ENCODE measurements at regions not wholly inside any gene's neighbourhood (a gene's known extent, or its start where the extent isn't known, plus 50 kb on each side); places are given as distances from the start of the nearest gene placed in this dataset.

DNA sequence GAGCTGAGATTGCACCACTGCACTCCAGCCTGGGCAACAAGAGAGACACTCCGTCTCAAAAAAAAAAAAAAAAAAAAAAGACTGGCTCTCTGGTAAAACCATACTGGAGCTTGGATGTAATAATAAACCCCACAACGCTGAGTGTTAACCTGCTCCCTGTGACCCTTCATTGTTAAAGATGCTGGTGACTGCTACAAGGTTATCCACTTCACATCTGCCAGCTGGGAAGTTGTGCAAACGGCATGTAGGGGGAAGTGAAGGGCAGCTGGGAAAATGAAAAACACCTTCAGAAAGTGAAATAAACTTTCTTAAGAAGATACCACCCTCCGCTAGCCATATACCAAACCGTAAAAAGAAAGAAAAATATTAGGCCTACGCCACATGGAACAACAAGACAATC, 131.0 kb upstream of the NUDT7 start:
- Histone ChIP-seq H3K4me1 (ENCODE audit: control insufficient read depth, insufficient read depth, low read length) (no peaks in the 10 kb centered on the region), H3K27me3 (ENCODE audit: control insufficient read depth in 1 of 2, insufficient read depth in 2 of 2, low read length in 2 of 2) (peaks cover 0 to 2% of the 10 kb centered on the region in 2 donors), H3K36me3 (ENCODE audit: control insufficient read depth in 2 of 2, insufficient read depth in 2 of 2, low read length in 2 of 2) (no peaks in the 10 kb centered on the region), H3K27ac (ENCODE audit: low read length) (no peak overlapping the region), H3K9ac (ENCODE audit: low read length in 2 of 2) (no peak overlapping the region), H3K4me3 (ENCODE audit: low read length in 2 of 2) (no peak overlapping the region), H3K9me3 (ENCODE audit: control insufficient read depth in 2 of 2, low read length in 2 of 2) (no peaks in the 10 kb centered on the region)

DNA sequence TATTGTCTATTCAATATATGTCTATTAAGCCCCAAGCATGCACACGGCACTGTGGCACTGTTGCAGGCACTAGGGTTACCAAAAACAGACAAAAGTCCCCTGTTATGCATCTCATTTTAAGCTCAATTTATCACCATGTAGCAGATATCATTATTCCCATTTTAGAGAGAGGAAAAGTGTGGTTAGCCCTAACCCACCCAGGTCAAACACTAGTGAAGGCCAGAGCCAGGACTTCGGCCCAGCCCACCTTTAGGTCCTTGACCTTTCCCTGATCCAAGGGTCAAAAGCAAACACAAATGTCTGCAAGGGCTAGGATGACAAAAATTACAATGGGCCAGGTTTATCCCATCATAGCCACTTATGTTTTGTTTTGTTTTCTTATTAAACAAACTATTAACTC, 130.3 kb upstream of the NUDT7 start:
- H3K4me1 ChIP-seq (ENCODE audit: control insufficient read depth, insufficient read depth, low read length): no peaks in the 10 kb centered on the region
- no peak overlapping the region for H3K9ac ChIP-seq (ENCODE audit: low read length in 2 of 2)
- no peaks in the 10 kb centered on the region for H3K9me3 ChIP-seq (ENCODE audit: control insufficient read depth in 2 of 2, low read length in 2 of 2)
- H3K27me3 ChIP-seq (ENCODE audit: control insufficient read depth in 1 of 2, insufficient read depth in 2 of 2, low read length in 2 of 2): peaks cover 0 to 2% of the 10 kb centered on the region in 2 donors
- no peaks in the 10 kb centered on the region for H3K36me3 ChIP-seq (ENCODE audit: control insufficient read depth in 2 of 2, insufficient read depth in 2 of 2, low read length in 2 of 2)
- H3K4me3 ChIP-seq (ENCODE audit: low read length in 2 of 2): no peak overlapping the region
- H3K27ac ChIP-seq (ENCODE audit: low read length): no peak overlapping the region

DNA sequence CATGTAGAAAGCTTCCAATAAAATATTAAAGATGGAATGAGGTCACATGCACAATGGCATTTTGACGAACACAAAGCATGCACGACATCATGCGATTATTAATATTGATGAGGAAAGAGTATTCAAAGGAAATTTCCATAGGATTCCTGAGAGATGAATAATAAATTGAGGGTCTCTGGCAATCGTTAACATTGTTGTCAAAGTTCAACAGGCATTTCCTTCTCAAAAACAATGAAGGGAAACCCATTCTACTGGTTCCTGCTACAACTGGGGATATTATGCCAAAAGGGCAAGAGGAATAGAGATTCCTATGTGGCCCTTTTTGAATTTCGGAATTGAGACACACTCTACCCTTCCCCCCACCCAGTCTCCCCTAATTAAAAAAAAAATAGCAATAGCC, 128.3 kb upstream of the NUDT7 start:
- no peaks in the 10 kb centered on the region for H3K36me3 ChIP-seq (ENCODE audit: control insufficient read depth in 2 of 2, insufficient read depth in 2 of 2, low read length in 2 of 2)
- no peak overlapping the region for H3K27ac ChIP-seq (ENCODE audit: low read length)
- no peaks in the 10 kb centered on the region for H3K4me1 ChIP-seq (ENCODE audit: control insufficient read depth, insufficient read depth, low read length)
- H3K4me3 ChIP-seq (ENCODE audit: low read length in 2 of 2): no peak overlapping the region
- H3K9ac ChIP-seq (ENCODE audit: low read length in 2 of 2): no peak overlapping the region
- H3K9me3 ChIP-seq (ENCODE audit: control insufficient read depth in 2 of 2, low read length in 2 of 2): no peaks in the 10 kb centered on the region
- no peaks in the 10 kb centered on the region for H3K27me3 ChIP-seq (ENCODE audit: control insufficient read depth in 1 of 2, insufficient read depth in 2 of 2, low read length in 2 of 2)

DNA sequence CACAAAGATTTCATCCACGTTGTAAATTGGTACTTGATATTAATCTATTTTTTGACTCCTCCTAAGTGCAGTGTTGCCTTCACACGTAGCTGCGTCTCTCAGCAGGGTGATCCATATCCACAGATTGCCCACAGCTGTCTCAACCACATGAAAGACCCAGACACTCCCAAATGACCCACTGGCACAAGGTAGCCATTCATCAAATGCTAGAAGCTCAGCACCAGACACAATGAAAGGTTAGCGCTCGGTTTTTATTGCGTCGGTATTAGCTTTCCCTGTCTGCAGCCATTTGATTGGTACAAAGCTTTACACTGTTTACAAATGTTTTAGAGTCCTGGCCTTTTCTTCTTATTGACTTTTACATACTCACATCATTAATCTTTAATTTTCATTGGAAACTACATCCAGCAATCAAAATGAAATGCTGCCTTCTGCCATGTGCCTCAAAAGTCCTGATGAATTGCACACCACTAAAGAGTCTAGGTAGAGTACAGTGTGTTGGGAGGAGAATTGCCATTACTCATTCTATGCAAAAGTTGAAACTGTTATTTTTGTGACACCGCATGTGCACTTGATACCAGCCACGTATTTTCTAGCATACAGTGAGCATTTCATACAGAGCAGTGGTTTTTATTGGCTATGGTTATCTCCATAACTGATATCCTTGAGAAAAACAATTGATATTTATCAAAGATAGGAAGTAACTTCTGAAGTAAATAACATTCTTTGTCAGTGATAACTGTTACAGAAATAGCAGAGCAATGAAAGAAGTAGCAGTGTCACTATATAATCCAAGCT, 127.3 kb upstream of the NUDT7 start:
- H3K27ac ChIP-seq (ENCODE audit: low read length): no peak overlapping the region
- H3K36me3 ChIP-seq (ENCODE audit: control insufficient read depth in 2 of 2, insufficient read depth in 2 of 2, low read length in 2 of 2): no peaks in the 10 kb centered on the region
- H3K9me3 ChIP-seq (ENCODE audit: control insufficient read depth in 2 of 2, low read length in 2 of 2): no peaks in the 10 kb centered on the region
- no peaks in the 10 kb centered on the region for H3K27me3 ChIP-seq (ENCODE audit: control insufficient read depth in 1 of 2, insufficient read depth in 2 of 2, low read length in 2 of 2)
- no peak overlapping the region for H3K9ac ChIP-seq (ENCODE audit: low read length in 2 of 2)
- no peak overlapping the region for H3K4me3 ChIP-seq (ENCODE audit: low read length in 2 of 2)
- H3K4me1 ChIP-seq (ENCODE audit: control insufficient read depth, insufficient read depth, low read length): no peaks in the 10 kb centered on the region

DNA sequence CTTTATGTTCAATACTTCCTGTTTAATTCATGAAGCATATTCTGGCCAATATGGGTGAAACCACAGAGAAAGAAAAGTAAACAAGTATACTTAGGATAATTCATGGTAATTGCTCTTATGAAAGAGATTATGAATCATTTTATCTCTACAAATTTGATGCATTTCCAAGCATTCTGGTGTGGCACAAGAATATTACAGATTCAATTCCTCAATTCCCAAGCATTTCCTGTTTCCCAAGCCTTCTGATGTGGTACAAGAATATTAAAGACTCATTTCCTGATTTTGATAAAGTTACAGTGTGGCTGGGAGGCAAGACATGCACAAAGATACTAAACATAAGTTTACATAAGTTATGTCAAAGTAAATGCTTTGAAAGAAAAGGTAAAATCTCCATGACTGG, 126.1 kb upstream of the NUDT7 start:
- Histone ChIP-seq H3K36me3 (ENCODE audit: control insufficient read depth in 2 of 2, insufficient read depth in 2 of 2, low read length in 2 of 2) (no peaks in the 10 kb centered on the region), H3K4me3 (ENCODE audit: low read length in 2 of 2) (no peak overlapping the region), H3K4me1 (ENCODE audit: control insufficient read depth, insufficient read depth, low read length) (no peaks in the 10 kb centered on the region), H3K27me3 (ENCODE audit: control insufficient read depth in 1 of 2, insufficient read depth in 2 of 2, low read length in 2 of 2) (no peaks in the 10 kb centered on the region), H3K9ac (ENCODE audit: low read length in 2 of 2) (no peak overlapping the region), H3K27ac (ENCODE audit: low read length) (no peak overlapping the region), H3K9me3 (ENCODE audit: control insufficient read depth in 2 of 2, low read length in 2 of 2) (no peaks in the 10 kb centered on the region)

DNA sequence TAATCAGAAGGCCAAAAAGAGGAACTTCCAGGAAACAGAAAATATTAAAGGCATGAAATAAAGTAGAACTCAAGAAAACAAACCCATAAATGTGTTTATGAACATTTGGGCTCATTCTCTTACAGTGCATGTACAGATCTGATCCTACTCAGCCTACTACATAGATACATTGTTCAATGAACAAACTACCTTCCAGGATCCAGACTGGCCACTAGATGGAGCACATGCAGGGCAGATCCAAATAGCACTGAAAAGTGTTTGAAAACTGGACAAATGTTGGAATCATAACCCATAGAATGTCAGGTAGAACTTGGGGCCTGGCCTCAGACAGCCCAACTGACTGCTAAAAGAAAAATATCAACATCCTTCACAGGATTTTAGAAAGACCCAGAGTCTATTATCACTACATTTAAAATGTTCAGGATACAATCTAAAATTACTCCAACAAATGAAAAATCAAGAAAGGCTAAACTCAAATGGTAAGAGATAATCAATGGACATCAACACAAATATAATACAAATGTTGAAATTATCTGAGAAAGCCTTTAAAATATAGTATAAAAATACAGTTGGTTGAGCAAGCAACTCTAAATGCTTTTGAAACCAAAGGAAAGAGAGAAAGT, 122.4 kb upstream of the NUDT7 start:
- Histone ChIP-seq H3K9ac (ENCODE audit: low read length in 2 of 2) (no peak overlapping the region), H3K27ac (ENCODE audit: low read length) (no peak overlapping the region), H3K36me3 (ENCODE audit: control insufficient read depth in 2 of 2, insufficient read depth in 2 of 2, low read length in 2 of 2) (no peaks in the 10 kb centered on the region), H3K9me3 (ENCODE audit: control insufficient read depth in 2 of 2, low read length in 2 of 2) (no peaks in the 10 kb centered on the region), H3K27me3 (ENCODE audit: control insufficient read depth in 1 of 2, insufficient read depth in 2 of 2, low read length in 2 of 2) (no peaks in the 10 kb centered on the region), H3K4me3 (ENCODE audit: low read length in 2 of 2) (no peak overlapping the region), H3K4me1 (ENCODE audit: control insufficient read depth, insufficient read depth, low read length) (peaks cover 3% of the 10 kb centered on the region)

DNA sequence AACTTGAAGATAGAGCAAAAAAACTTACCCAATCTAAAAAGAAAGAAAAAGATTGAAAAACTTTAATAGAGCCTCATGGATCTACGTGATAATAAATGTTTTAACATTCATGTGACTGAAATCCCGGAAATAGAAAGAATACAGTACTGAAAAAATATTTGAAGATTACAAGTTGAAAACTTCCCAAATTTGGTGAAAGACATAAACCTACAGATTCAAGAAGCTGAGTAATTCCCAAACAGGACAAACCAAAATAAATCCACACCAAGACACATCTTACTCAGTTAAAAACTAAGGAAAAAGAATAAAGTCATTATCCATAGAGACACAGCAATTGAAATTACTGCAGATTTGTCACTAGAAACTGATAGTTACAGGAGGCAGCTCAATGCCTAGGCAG, 121.8 kb upstream of the NUDT7 start:
- no peak overlapping the region for H3K4me3 ChIP-seq (ENCODE audit: low read length in 2 of 2)
- H3K4me1 ChIP-seq (ENCODE audit: control insufficient read depth, insufficient read depth, low read length): peaks cover 3% of the 10 kb centered on the region

DNA sequence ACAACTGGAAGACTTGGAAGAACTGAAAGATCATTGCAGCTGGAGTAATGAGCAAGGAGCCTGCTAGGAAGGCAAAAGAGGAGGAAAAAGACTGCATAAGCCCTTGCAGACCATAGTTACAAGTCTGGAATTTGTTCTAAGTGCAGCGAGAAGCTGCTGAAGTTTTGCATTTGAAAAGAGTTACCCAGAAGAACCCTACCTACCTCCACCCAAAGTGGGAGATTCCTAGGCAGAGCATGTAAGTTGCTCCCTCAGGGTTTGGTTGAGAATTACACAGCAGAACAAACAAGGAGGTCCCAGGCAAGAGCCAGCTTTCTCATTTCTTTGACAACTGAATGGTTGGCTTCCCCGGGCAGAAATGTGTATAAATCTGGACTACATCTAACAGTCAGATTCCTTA, 118.7 kb upstream of the NUDT7 start:
- H3K4me1 ChIP-seq (ENCODE audit: control insufficient read depth, insufficient read depth, low read length): peaks cover 3% of the 10 kb centered on the region
- no peaks in the 10 kb centered on the region for H3K27me3 ChIP-seq (ENCODE audit: control insufficient read depth in 1 of 2, insufficient read depth in 2 of 2, low read length in 2 of 2)
- no peaks in the 10 kb centered on the region for H3K9me3 ChIP-seq (ENCODE audit: control insufficient read depth in 2 of 2, low read length in 2 of 2)
- H3K36me3 ChIP-seq (ENCODE audit: control insufficient read depth in 2 of 2, insufficient read depth in 2 of 2, low read length in 2 of 2): no peaks in the 10 kb centered on the region
- no peak overlapping the region for H3K4me3 ChIP-seq (ENCODE audit: low read length in 2 of 2)
- H3K9ac ChIP-seq (ENCODE audit: low read length in 2 of 2): no peak overlapping the region
- H3K27ac ChIP-seq (ENCODE audit: low read length): no peak overlapping the region

More for the DNA sequence above, 121.8 kb upstream of the NUDT7 start:
- H3K9me3 ChIP-seq (ENCODE audit: control insufficient read depth in 2 of 2, low read length in 2 of 2): no peaks in the 10 kb centered on the region
- no peak overlapping the region for H3K27ac ChIP-seq (ENCODE audit: low read length)
- no peak overlapping the region for H3K9ac ChIP-seq (ENCODE audit: low read length in 2 of 2)
- H3K27me3 ChIP-seq (ENCODE audit: control insufficient read depth in 1 of 2, insufficient read depth in 2 of 2, low read length in 2 of 2): no peaks in the 10 kb centered on the region
- H3K36me3 ChIP-seq (ENCODE audit: control insufficient read depth in 2 of 2, insufficient read depth in 2 of 2, low read length in 2 of 2): no peaks in the 10 kb centered on the region

DNA sequence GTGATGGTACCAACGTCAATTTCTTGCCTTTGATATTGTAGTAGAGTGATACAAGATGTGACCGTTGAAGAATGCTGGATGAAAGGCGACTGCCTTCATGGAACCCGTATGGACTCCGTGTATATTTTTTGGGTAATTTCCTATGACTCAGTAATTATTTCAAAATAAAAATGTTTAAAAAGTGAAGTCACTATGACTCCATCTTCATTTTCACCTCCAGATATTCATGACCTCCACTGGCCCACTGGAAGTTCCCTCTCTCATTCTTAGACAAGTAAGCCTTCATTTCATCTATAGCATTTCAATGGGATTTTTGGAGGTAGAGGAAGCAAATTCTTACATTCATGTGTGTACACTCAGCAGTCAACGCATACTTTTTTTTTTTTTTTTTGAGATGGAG, 111.8 kb upstream of the NUDT7 start:
- no peak overlapping the region for H3K4me3 ChIP-seq (ENCODE audit: low read length in 2 of 2)
- no peaks in the 10 kb centered on the region for H3K27me3 ChIP-seq (ENCODE audit: control insufficient read depth in 1 of 2, insufficient read depth in 2 of 2, low read length in 2 of 2)
- no peaks in the 10 kb centered on the region for H3K36me3 ChIP-seq (ENCODE audit: control insufficient read depth in 2 of 2, insufficient read depth in 2 of 2, low read length in 2 of 2)
- peaks cover 0 to 5% of the 10 kb centered on the region in 2 donors for H3K9me3 ChIP-seq (ENCODE audit: control insufficient read depth in 2 of 2, low read length in 2 of 2)
- H3K9ac ChIP-seq (ENCODE audit: low read length in 2 of 2): no peak overlapping the region
- H3K27ac ChIP-seq (ENCODE audit: low read length): no peak overlapping the region
- H3K4me1 ChIP-seq (ENCODE audit: control insufficient read depth, insufficient read depth, low read length): no peaks in the 10 kb centered on the region

DNA sequence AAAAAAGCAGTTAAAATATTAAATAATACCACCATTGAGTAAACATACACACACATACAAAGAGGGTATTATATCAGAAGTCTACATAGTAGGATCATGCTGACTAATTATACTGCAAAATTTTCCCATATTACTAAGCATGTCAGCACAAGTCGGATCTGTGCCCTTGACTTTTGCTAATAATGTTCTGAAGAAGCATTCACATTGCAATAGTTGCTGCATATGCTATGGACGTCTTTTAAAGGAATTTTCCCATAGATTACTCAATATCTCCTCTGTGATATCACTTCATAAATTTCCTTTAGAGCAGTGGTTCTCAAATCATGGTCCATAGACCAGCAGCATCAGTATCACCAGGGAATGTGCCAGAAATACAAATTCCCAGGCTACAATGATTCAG, 110.9 kb upstream of the NUDT7 start:
- H3K9me3 ChIP-seq (ENCODE audit: control insufficient read depth in 2 of 2, low read length in 2 of 2): peaks cover 0 to 5% of the 10 kb centered on the region in 2 donors
- H3K36me3 ChIP-seq (ENCODE audit: control insufficient read depth in 2 of 2, insufficient read depth in 2 of 2, low read length in 2 of 2): no peaks in the 10 kb centered on the region
- no peaks in the 10 kb centered on the region for H3K27me3 ChIP-seq (ENCODE audit: control insufficient read depth in 1 of 2, insufficient read depth in 2 of 2, low read length in 2 of 2)
- no peaks in the 10 kb centered on the region for H3K4me1 ChIP-seq (ENCODE audit: control insufficient read depth, insufficient read depth, low read length)
- H3K4me3 ChIP-seq (ENCODE audit: low read length in 2 of 2): no peak overlapping the region
- H3K27ac ChIP-seq (ENCODE audit: low read length): no peak overlapping the region
- no peak overlapping the region for H3K9ac ChIP-seq (ENCODE audit: low read length in 2 of 2)

DNA sequence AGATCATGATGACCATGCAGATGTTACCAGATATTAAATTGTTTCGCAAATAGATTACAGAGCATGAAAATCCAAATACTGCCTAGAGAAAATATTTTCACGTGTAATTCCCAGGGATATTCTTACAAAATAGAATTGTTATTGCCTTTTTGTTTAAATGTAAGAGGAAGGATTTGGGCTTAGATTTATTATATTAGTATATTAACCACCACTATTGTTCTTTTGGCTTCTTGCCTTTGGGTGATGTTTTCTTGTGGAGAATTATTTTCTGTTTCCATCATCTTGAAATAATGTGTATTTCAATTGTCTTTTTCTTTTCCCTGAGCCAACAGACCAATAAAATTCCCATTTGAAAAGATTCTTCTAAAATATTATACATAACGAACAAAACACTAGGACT, 109.7 kb upstream of the NUDT7 start:
- Histone ChIP-seq H3K4me1 (ENCODE audit: control insufficient read depth, insufficient read depth, low read length) (no peaks in the 10 kb centered on the region), H3K36me3 (ENCODE audit: control insufficient read depth in 2 of 2, insufficient read depth in 2 of 2, low read length in 2 of 2) (no peaks in the 10 kb centered on the region), H3K9ac (ENCODE audit: low read length in 2 of 2) (no peak overlapping the region), H3K9me3 (ENCODE audit: control insufficient read depth in 2 of 2, low read length in 2 of 2) (peaks cover 0 to 5% of the 10 kb centered on the region in 2 donors), H3K27me3 (ENCODE audit: control insufficient read depth in 1 of 2, insufficient read depth in 2 of 2, low read length in 2 of 2) (no peaks in the 10 kb centered on the region), H3K4me3 (ENCODE audit: low read length in 2 of 2) (no peak overlapping the region), H3K27ac (ENCODE audit: low read length) (no peak overlapping the region)
